NCI-H748 (cell line): ENCODE measurements at regions not wholly inside any gene's neighbourhood (a gene's known extent, or its start where the extent isn't known, plus 50 kb on each side); places are given as distances from the start of the nearest gene placed in this dataset.
"Not testable (repeated sequence)": the region's sequence is repeated elsewhere in the genome, so short reads cannot be mapped to it uniquely, and the experiment has no call there.

Experiments
- DNase-seq: peaks from one replicate; lab custom pipeline; 2025; ENCODE audit not compliant: unreplicated experiment; lab: John Stamatoyannopoulos, UW

- DNase-seq, result no peak
Observed at GRCh38 chr9:10818206-10818605, 205.4 kb upstream of the PTPRD start.

- DNase-seq, result no peak
Observed at GRCh38 chr9:10835791-10836463, 223.1 kb upstream of the PTPRD start.

GRCh38 chr9:10843151-10843550, 230.3 kb upstream of the PTPRD start:
- DNase-seq, result no peak

- peak; percentile 69 for DNase-seq
Observed at GRCh38 chr9:10855847-10856246, 243.0 kb upstream of the PTPRD start.

GRCh38 chr9:10858817-10859216, 246.0 kb upstream of the PTPRD start:
- DNase-seq, result no peak

GRCh38 chr9:10863476-10863875, 250.7 kb upstream of the PTPRD start:
- DNase-seq, result no peak

GRCh38 chr9:10867194-10867593, 254.4 kb upstream of the PTPRD start:
- no peak for DNase-seq

- no peak for DNase-seq
Observed at GRCh38 chr9:10869687-10870086, 256.9 kb upstream of the PTPRD start.

GRCh38 chr9:10873999-10874398, 261.2 kb upstream of the PTPRD start:
- DNase-seq, result no peak

GRCh38 chr9:10875752-10876151, 262.9 kb upstream of the PTPRD start:
- DNase-seq, result no peak

GRCh38 chr9:10876333-10876732, 263.5 kb upstream of the PTPRD start:
- DNase-seq, result no peak

- DNase-seq, result not testable (repeated sequence)
Observed at GRCh38 chr9:10890266-10890665, 277.5 kb upstream of the PTPRD start.

- no peak for DNase-seq
Observed at GRCh38 chr9:10899509-10899908, 286.7 kb upstream of the PTPRD start.

GRCh38 chr9:10903969-10904368, 291.2 kb upstream of the PTPRD start:
- DNase-seq, result no peak

- no peak for DNase-seq
Observed at GRCh38 chr9:10910779-10911178, 298.0 kb upstream of the PTPRD start.

GRCh38 chr9:10911373-10911772, 298.6 kb upstream of the PTPRD start:
- DNase-seq, result no peak

- DNase-seq, result no peak
Observed at GRCh38 chr9:10917001-10917400, 304.2 kb upstream of the PTPRD start.

- DNase-seq, result no peak
Observed at GRCh38 chr9:10921671-10922070, 308.9 kb upstream of the PTPRD start.

- DNase-seq, result no peak
Observed at GRCh38 chr9:10925896-10926295, 313.1 kb upstream of the PTPRD start.

GRCh38 chr9:10928372-10928771, 315.6 kb upstream of the PTPRD start:
- DNase-seq, result no peak

GRCh38 chr9:10930081-10930480, 317.3 kb upstream of the PTPRD start:
- DNase-seq, result no peak

GRCh38 chr9:10946676-10947410, 334.0 kb upstream of the PTPRD start:
- DNase-seq, result no peak

GRCh38 chr9:10957878-10958277, 345.1 kb upstream of the PTPRD start:
- DNase-seq, result no peak
